Endothelial cell of umbilical vein (primary cell): ENCODE measurements at regions not wholly inside any gene's neighbourhood (a gene's known extent, or its start where the extent isn't known, plus 50 kb on each side); places are given as distances from the start of the nearest gene placed in this dataset.

ENCODE experiments used
- BruUV-seq: library from RNA; stranded (reverse); fragments of 400-500 nt; replicated peaks from 2 replicates; lab custom pipeline; 2021; lab: Mats Ljungman, UMichigan
- CTCF ChIA-PET: fragments of 300-600, 350-600 bp; sonication (Branson Sonifier 250); formaldehyde crosslinking; loops from one replicate; lab custom pipeline; 2021; ENCODE audit warnings: antibody characterized with exemption, inconsistent platforms; lab: Charles Lee
- POLR2A ChIA-PET: fragments of 300-600, 350-600 bp; sonication (Branson Sonifier 250); formaldehyde crosslinking; loops from one replicate; lab custom pipeline; 2021; ENCODE audit warnings: antibody characterized with exemption, inconsistent platforms; lab: Charles Lee
- DNase-seq: peaks from one replicate; pipeline ENCODE4 v3.0.0-alpha.2; 2011; ENCODE audit warnings: low read depth, low spot score
- FAIRE-seq: peaks from 2 replicates; lab custom pipeline; 2011; peaks lifted over from hg19 to GRCh38; lab: Jason Lieb, UNC
- H2AFZ ChIP-seq: 2 replicates; pipeline ENCODE4 v1.6.0; 2012; ENCODE audit warnings: low read depth, low read length, control low read depth, inconsistent platforms
- H3K27ac ChIP-seq: 2 replicates; pipeline ENCODE4 v1.5.1; 2011; ENCODE audit warnings: low read depth, mild to moderate bottlenecking, control low read depth, low read length, moderate library complexity; ENCODE audit not compliant: insufficient read depth
- H3K27me3 ChIP-seq, 2 experiments: 2 replicates each; pipeline versions ENCODE4 v1.6.0 to v1.6.1; 2011; ENCODE audit warnings: low read length in 2 of 2, mixed read lengths in 1 of 2; ENCODE audit not compliant: control insufficient read depth in 2 of 2, insufficient read depth in 2 of 2
- H3K36me3 ChIP-seq, 2 experiments: 2 replicates in 1 of 2; 3 replicates in 1 of 2; pipeline ENCODE4 v1.5.1; 2011; ENCODE audit warnings: low read length in 2 of 2, mild to moderate bottlenecking in 1 of 2, moderate library complexity in 1 of 2; ENCODE audit not compliant: control insufficient read depth in 2 of 2, insufficient read depth in 2 of 2; ENCODE audit errors: extremely low read depth in 1 of 2
- H3K4me1 ChIP-seq: 3 replicates; pipeline ENCODE4 v1.5.1; 2011; ENCODE audit warnings: mild to moderate bottlenecking, low read length; ENCODE audit not compliant: control insufficient read depth, insufficient read depth; ENCODE audit errors: extremely low read depth
- H3K4me2 ChIP-seq: 2 replicates; pipeline ENCODE4 v1.6.1; 2011; ENCODE audit warnings: low read length, control low read depth, mixed read lengths; ENCODE audit not compliant: insufficient read depth
- H3K4me3 ChIP-seq, 3 experiments: fragments of 200-600 bp in 1 of 3; sonication (generic), shearing (Covaris generic) in 1 of 3; replicated peaks in 1 of 3; 2 replicates each; pipeline ENCODE4 v1.5.1; 2011 to 2016; ENCODE audit warnings: control low read depth in 3 of 3, low read length in 3 of 3, mild to moderate bottlenecking in 2 of 3, inconsistent platforms in 1 of 3, low read depth in 1 of 3, moderate library complexity in 1 of 3; ENCODE audit not compliant: insufficient read depth in 1 of 3
- H3K79me2 ChIP-seq: 2 replicates; pipeline ENCODE4 v1.6.0; 2012; ENCODE audit warnings: low read length, inconsistent platforms; ENCODE audit not compliant: control insufficient read depth, insufficient read depth
- H3K9ac ChIP-seq: replicated peaks from 2 replicates; pipeline ENCODE3; 2011; ENCODE audit warnings: low read length, control low read depth; ENCODE audit not compliant: insufficient read depth; ENCODE audit errors: extremely low read depth
- H3K9me1 ChIP-seq: replicated peaks from 3 replicates; pipeline ENCODE4 v1.6.0; 2011; ENCODE audit warnings: mild to moderate bottlenecking, low read length; ENCODE audit not compliant: control insufficient read depth, insufficient read depth; ENCODE audit errors: extremely low read depth
- H3K9me3 ChIP-seq: replicated peaks from 2 replicates; pipeline ENCODE4 v1.5.1; 2012; ENCODE audit warnings: low read length, inconsistent platforms; ENCODE audit not compliant: control insufficient read depth, insufficient read depth
- H4K20me1 ChIP-seq: replicated peaks from 2 replicates; pipeline ENCODE3; 2011; ENCODE audit warnings: mild to moderate bottlenecking, low read length; ENCODE audit not compliant: control insufficient read depth, insufficient read depth; ENCODE audit errors: extremely low read depth
- EZH2 ChIP-seq: IDR thresholded peaks from 2 replicates; pipeline ENCODE4 v1.6.1; 2012; ENCODE audit warnings: borderline replicate concordance, low read depth, mild to moderate bottlenecking, moderate library complexity, low read length, inconsistent platforms; ENCODE audit not compliant: severe bottlenecking
- FOS ChIP-seq: IDR thresholded peaks from 2 replicates; pipeline ENCODE4 v1.6.1; 2011; ENCODE audit warnings: mild to moderate bottlenecking, low read length, moderate library complexity, borderline replicate concordance; ENCODE audit not compliant: insufficient read depth
- GATA2 ChIP-seq: IDR thresholded peaks from 2 replicates; pipeline ENCODE4 v1.7.0; 2011; ENCODE audit warnings: low read depth, mild to moderate bottlenecking, moderate library complexity, mixed read lengths, low read length; ENCODE audit not compliant: insufficient read length, insufficient read depth
- JUN ChIP-seq: IDR thresholded peaks from 2 replicates; pipeline ENCODE4 v1.6.1; 2011; ENCODE audit warnings: borderline replicate concordance, low read depth; ENCODE audit not compliant: insufficient read length, insufficient read depth
- MYC ChIP-seq: IDR thresholded peaks from one replicate; pipeline ENCODE4 v1.6.1; 2011; ENCODE audit warnings: mild to moderate bottlenecking, low read depth, low read length
- POLR2A ChIP-seq: IDR thresholded peaks from 2 replicates; pipeline ENCODE4 v1.6.1; 2012; ENCODE audit warnings: low read depth, mild to moderate bottlenecking, control low read depth, low read length
- POLR2AphosphoS5 ChIP-seq: IDR thresholded peaks from 2 replicates; pipeline ENCODE4 v1.6.1; 2012; ENCODE audit warnings: low read depth, mild to moderate bottlenecking, control low read depth, low read length, moderate library complexity; ENCODE audit not compliant: insufficient read depth
- dilution Hi-C: fragments of 300-500 bp; cut with MboI; formaldehyde crosslinking; loops from one replicate; pipeline ENCODE4 v1.15.0; 2019; ENCODE audit warnings: low sequenced_read_pairs; ENCODE audit not compliant: extremely low pct_ligation_motif_present
- intact Hi-C: fragments of 100-400 bp; cut with micrococcal nuclease; formaldehyde crosslinking; loops from one replicate; pipeline ENCODE4 v1.10.0; 2022
- TF ChIP-seq, protein P1 (sequence below): IDR thresholded peaks from 2 replicates; pipeline ENCODE4 v1.6.1; 2011; ENCODE audit not compliant: insufficient read depth, insufficient read length
- TF ChIP-seq, protein P2 (sequence below), 2 donors: IDR thresholded peaks; 1 replicate in 1 of 2; 2 replicates in 1 of 2; pipeline ENCODE4 v1.5.1; 2011; ENCODE audit warnings: low read length in 2 of 2, mild to moderate bottlenecking in 2 of 2, moderate library complexity in 2 of 2, control low read depth in 1 of 2, inconsistent platforms in 1 of 2, low read depth in 1 of 2; ENCODE audit not compliant: insufficient read depth in 1 of 2; ENCODE audit errors: extremely low read depth in 1 of 2

DNA sequence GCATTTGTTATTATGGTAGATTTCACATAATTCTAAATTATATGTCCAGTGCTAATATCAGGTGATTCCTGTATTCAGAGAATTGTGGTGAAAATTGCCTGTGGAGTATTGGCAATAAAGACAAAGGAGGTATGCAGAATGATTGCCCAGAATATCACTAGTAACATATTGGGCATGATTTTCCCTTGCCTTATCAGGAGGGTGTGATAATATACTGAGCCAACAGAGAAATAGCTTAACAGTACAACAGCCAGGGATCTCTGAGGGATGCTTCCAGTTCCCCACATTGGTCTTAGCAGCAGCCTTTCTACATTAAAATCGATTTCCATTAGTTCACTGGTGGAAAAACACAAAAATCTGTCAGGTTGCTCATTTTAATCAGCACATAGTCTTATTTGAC is 122.9 kb upstream of the COL3A1 start:
- H3K9ac ChIP-seq: no peak overlapping the region
- no peak overlapping the region for H2AFZ ChIP-seq
- no peak for DNase-seq
- H3K27ac ChIP-seq: no peak overlapping the region
- no peaks in the 10 kb centered on the region for H3K36me3 ChIP-seq
- no peaks in the 10 kb centered on the region for H3K9me3 ChIP-seq
- no peak for TF ChIP-seq POLR2A
- no peak for TF ChIP-seq POLR2AphosphoS5
- no peak for TF ChIP-seq FOS
- TF ChIP-seq EZH2: no peak
- TF ChIP-seq GATA2: no peak
- no peak for TF ChIP-seq MYC
- TF ChIP-seq, protein P1, sequence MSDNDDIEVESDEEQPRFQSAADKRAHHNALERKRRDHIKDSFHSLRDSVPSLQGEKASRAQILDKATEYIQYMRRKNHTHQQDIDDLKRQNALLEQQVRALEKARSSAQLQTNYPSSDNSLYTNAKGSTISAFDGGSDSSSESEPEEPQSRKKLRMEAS: no peak
- TF ChIP-seq, protein P2, sequence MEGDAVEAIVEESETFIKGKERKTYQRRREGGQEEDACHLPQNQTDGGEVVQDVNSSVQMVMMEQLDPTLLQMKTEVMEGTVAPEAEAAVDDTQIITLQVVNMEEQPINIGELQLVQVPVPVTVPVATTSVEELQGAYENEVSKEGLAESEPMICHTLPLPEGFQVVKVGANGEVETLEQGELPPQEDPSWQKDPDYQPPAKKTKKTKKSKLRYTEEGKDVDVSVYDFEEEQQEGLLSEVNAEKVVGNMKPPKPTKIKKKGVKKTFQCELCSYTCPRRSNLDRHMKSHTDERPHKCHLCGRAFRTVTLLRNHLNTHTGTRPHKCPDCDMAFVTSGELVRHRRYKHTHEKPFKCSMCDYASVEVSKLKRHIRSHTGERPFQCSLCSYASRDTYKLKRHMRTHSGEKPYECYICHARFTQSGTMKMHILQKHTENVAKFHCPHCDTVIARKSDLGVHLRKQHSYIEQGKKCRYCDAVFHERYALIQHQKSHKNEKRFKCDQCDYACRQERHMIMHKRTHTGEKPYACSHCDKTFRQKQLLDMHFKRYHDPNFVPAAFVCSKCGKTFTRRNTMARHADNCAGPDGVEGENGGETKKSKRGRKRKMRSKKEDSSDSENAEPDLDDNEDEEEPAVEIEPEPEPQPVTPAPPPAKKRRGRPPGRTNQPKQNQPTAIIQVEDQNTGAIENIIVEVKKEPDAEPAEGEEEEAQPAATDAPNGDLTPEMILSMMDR (IDR thresholded peaks at IDR 0.05; ENCODE audit: extremely low read depth in 1 of 2, insufficient read depth in 1 of 2, low read depth in 1 of 2, low read length in 2 of 2): no peak
- TF ChIP-seq JUN: no peak
- intact Hi-C loops: no loop called here
- dilution Hi-C loops: no loop called here
- FAIRE-seq: no peak
- BruUV-seq: no TSS peak
- H3K79me2 ChIP-seq: no peaks in the 10 kb centered on the region
- ChIA-PET CTCF (no interaction called here), POLR2A (no interaction called here)
- no peaks in the 10 kb centered on the region for H3K27me3 ChIP-seq
- H3K4me1 ChIP-seq: peaks cover 13% of the 10 kb centered on the region
- no peaks in the 10 kb centered on the region for H3K9me1 ChIP-seq
- H3K4me3 ChIP-seq: no peak overlapping the region
- H4K20me1 ChIP-seq: no peaks in the 10 kb centered on the region
- no peak overlapping the region for H3K4me2 ChIP-seq
